Keratinocyte (primary cell): ENCODE measurements at regions not wholly inside any gene's neighbourhood (a gene's known extent, or its start where the extent isn't known, plus 50 kb on each side); places are given as distances from the start of the nearest gene placed in this dataset.
"Not testable (repeated sequence)": the region's sequence is repeated elsewhere in the genome, so short reads cannot be mapped to it uniquely, and the experiment has no call there.

Source experiments
- DNase-seq: peaks from one replicate; pipeline ENCODE4 v3.0.0-alpha.2; 2011; ENCODE audit warnings: low read depth, missing footprints, low spot score
- FAIRE-seq: peaks from 2 replicates; lab custom pipeline; 2011; peaks lifted over from hg19 to GRCh38; lab: Jason Lieb, UNC
- H2AFZ ChIP-seq: 2 replicates; pipeline ENCODE4 v1.6.0; 2012; ENCODE audit warnings: low read length, control low read depth, inconsistent platforms; ENCODE audit not compliant: control insufficient read depth
- H3K27ac ChIP-seq: 2 replicates; pipeline ENCODE4 v1.5.1; 2011; ENCODE audit warnings: low read length; ENCODE audit not compliant: control insufficient read depth, insufficient read depth
- H3K27me3 ChIP-seq: 3 replicates; pipeline ENCODE4 v1.6.0; 2011; ENCODE audit warnings: low read length; ENCODE audit not compliant: control insufficient read depth, insufficient read depth; ENCODE audit errors: extremely low read depth
- H3K36me3 ChIP-seq, 2 experiments: 2 replicates in 1 of 2; 3 replicates in 1 of 2; pipeline ENCODE4 v1.5.1; 2011; ENCODE audit warnings: low read length in 2 of 2, mild to moderate bottlenecking in 1 of 2; ENCODE audit not compliant: control insufficient read depth in 2 of 2, insufficient read depth in 2 of 2; ENCODE audit errors: extremely low read depth in 1 of 2
- H3K4me1 ChIP-seq: 3 replicates; pipeline ENCODE4 v1.5.1; 2011; ENCODE audit warnings: low read length; ENCODE audit not compliant: control insufficient read depth, insufficient read depth; ENCODE audit errors: extremely low read depth
- H3K4me2 ChIP-seq: 3 replicates; pipeline ENCODE4 v1.6.0; 2011; ENCODE audit warnings: low read depth, low read length; ENCODE audit not compliant: control insufficient read depth, insufficient read depth; ENCODE audit errors: extremely low read depth
- H3K4me3 ChIP-seq, 3 experiments: fragments of 200-600 bp in 1 of 3; sonication (generic) in 1 of 3; 2 replicates in 2 of 3; 3 replicates in 1 of 3; pipeline ENCODE4 v1.5.1; 2011 to 2016; ENCODE audit warnings: low read length in 3 of 3, mild to moderate bottlenecking in 3 of 3, control low read depth in 2 of 3, inconsistent platforms in 1 of 3, low read depth in 1 of 3, mixed read lengths in 1 of 3, mixed run types in 1 of 3, moderate library complexity in 1 of 3; ENCODE audit not compliant: control insufficient read depth in 2 of 3, insufficient read depth in 2 of 3; ENCODE audit errors: extremely low read depth in 1 of 3
- H3K79me2 ChIP-seq: 2 replicates; pipeline ENCODE4 v1.6.0; 2012; ENCODE audit warnings: low read length; ENCODE audit not compliant: control insufficient read depth, insufficient read depth
- H3K9ac ChIP-seq: 3 replicates; pipeline ENCODE4 v1.6.0; 2011; ENCODE audit warnings: low read length; ENCODE audit not compliant: control insufficient read depth, insufficient read depth; ENCODE audit errors: extremely low read depth
- H3K9me1 ChIP-seq: 3 replicates; pipeline ENCODE4 v1.6.0; 2011; ENCODE audit warnings: low read length; ENCODE audit not compliant: control insufficient read depth, insufficient read depth; ENCODE audit errors: extremely low read depth
- H3K9me3 ChIP-seq: 2 replicates; pipeline ENCODE4 v1.5.1; 2012; ENCODE audit warnings: low read depth, low read length; ENCODE audit not compliant: control insufficient read depth
- H4K20me1 ChIP-seq: 3 replicates; pipeline ENCODE4 v1.6.0; 2011; ENCODE audit warnings: low read length; ENCODE audit not compliant: control insufficient read depth, insufficient read depth; ENCODE audit errors: extremely low read depth
- CTCF ChIP-seq, 3 experiments: IDR thresholded peaks in 1 of 3; conservative IDR thresholded peaks in 1 of 3; optimal IDR thresholded peaks in 1 of 3; 2 replicates in 2 of 3; 3 replicates in 1 of 3; pipeline versions ENCODE3 to v1.5.1; 2011; ENCODE audit warnings: low read length in 3 of 3, mild to moderate bottlenecking in 3 of 3, moderate library complexity in 2 of 3, control low read depth in 1 of 3, inconsistent platforms in 1 of 3; ENCODE audit not compliant: insufficient read depth in 2 of 3; ENCODE audit errors: extremely low read depth in 1 of 3
- EZH2 ChIP-seq: IDR thresholded peaks from one replicate; pipeline ENCODE4 v1.6.1; 2012; ENCODE audit warnings: inconsistent platforms, mild to moderate bottlenecking, low read length, moderate library complexity
- dilution Hi-C: fragments of 300-500 bp; cut with MboI; formaldehyde crosslinking; loops from one replicate; pipeline ENCODE4 v1.7.0; 2020; ENCODE audit warnings: low sequenced_read_pairs; ENCODE audit not compliant: extremely low pct_ligation_motif_present

- no peaks in the 10 kb centered on the region for H3K9me1 ChIP-seq
- FAIRE-seq (no peak), DNase-seq (no peak)
- H2AFZ ChIP-seq: no peak overlapping the region
- no peak overlapping the region for H3K9ac ChIP-seq
- no peak for TF ChIP-seq EZH2
- no peak for TF ChIP-seq CTCF (optimal IDR thresholded peaks at IDR 0.05 in 1 of 3, IDR thresholded peaks at IDR 0.05 in 1 of 3, conservative IDR thresholded peaks at IDR 0.05 in 1 of 3; ENCODE audit: extremely low read depth in 1 of 3, insufficient read depth in 2 of 3, low read length in 3 of 3)
- H3K79me2 ChIP-seq: no peaks in the 10 kb centered on the region
- H3K4me3 ChIP-seq: no peak overlapping the region
- H3K9me3 ChIP-seq: no peaks in the 10 kb centered on the region
- no peaks in the 10 kb centered on the region for H3K27me3 ChIP-seq
- H3K4me1 ChIP-seq: no peaks in the 10 kb centered on the region
- H3K4me2 ChIP-seq: no peak overlapping the region
- dilution Hi-C loops: no loop called here
- no peak overlapping the region for H3K27ac ChIP-seq
- no peaks in the 10 kb centered on the region for H3K36me3 ChIP-seq
- no peaks in the 10 kb centered on the region for H4K20me1 ChIP-seq
Measured at GRCh38 chr6:103505155-103505518, 1354.6 kb downstream of the HACE1 start.

GRCh38 chr6:103504501-103505154 is 1355.1 kb downstream of the HACE1 start:
- dilution Hi-C loops: no loop called here
- FAIRE-seq (no peak), DNase-seq (no peak)
- Histone ChIP-seq H3K9ac (no peak overlapping the region), H3K4me2 (no peak overlapping the region), H3K9me1 (no peaks in the 10 kb centered on the region), H3K27ac (no peak overlapping the region), H4K20me1 (no peaks in the 10 kb centered on the region), H3K36me3 (no peaks in the 10 kb centered on the region), H3K4me3 (no peak overlapping the region), H3K27me3 (no peaks in the 10 kb centered on the region), H3K4me1 (no peaks in the 10 kb centered on the region), H3K9me3 (no peaks in the 10 kb centered on the region), H2AFZ (no peak overlapping the region), H3K79me2 (no peaks in the 10 kb centered on the region)
- TF ChIP-seq EZH2 (no peak), CTCF (optimal IDR thresholded peaks at IDR 0.05 in 1 of 3, IDR thresholded peaks at IDR 0.05 in 1 of 3, conservative IDR thresholded peaks at IDR 0.05 in 1 of 3; ENCODE audit: extremely low read depth in 1 of 3, insufficient read depth in 2 of 3, low read length in 3 of 3) (no peak)

GRCh38 chr6:103496588-103496987 is 1363.1 kb downstream of the HACE1 start:
- H3K27ac ChIP-seq, H3K9ac ChIP-seq, dilution Hi-C loops, H3K79me2 ChIP-seq, H3K36me3 ChIP-seq, H3K4me1 ChIP-seq, H3K27me3 ChIP-seq, H3K9me3 ChIP-seq, DNase-seq, H4K20me1 ChIP-seq, H3K4me3 ChIP-seq, FAIRE-seq, H3K4me2 ChIP-seq, H3K9me1 ChIP-seq, H2AFZ ChIP-seq: not testable (repeated sequence)
